NCI-H146 (cell line): ENCODE measurements at regions not wholly inside any gene's neighbourhood (a gene's known extent, or its start where the extent isn't known, plus 50 kb on each side); places are given as distances from the start of the nearest gene placed in this dataset.

Experiments
- DNase-seq: peaks from one replicate; lab custom pipeline; 2025; lab: John Stamatoyannopoulos, UW

GRCh38 chr12:97275256-97275655, 187.3 kb upstream of the RMST start:
- peak; percentile 86 for DNase-seq

- DNase-seq = peak; percentile 87
Observed at GRCh38 chr12:97275728-97276590, 186.6 kb upstream of the RMST start.

- peak; percentile 12 for DNase-seq
Observed at GRCh38 chr12:97276661-97277429, 185.8 kb upstream of the RMST start.

- no peak for DNase-seq
Observed at GRCh38 chr12:97283297-97283696, 179.3 kb upstream of the RMST start.

- DNase-seq = no peak
Observed at GRCh38 chr12:97288531-97288930, 174.1 kb upstream of the RMST start.

- no peak for DNase-seq
Observed at GRCh38 chr12:97292588-97292987, 170.0 kb upstream of the RMST start.

- no peak for DNase-seq
Observed at GRCh38 chr12:97293541-97293940, 169.1 kb upstream of the RMST start.

- no peak for DNase-seq
Observed at GRCh38 chr12:97299847-97300246, 162.8 kb upstream of the RMST start.

- no peak for DNase-seq
Observed at GRCh38 chr12:97300431-97300830, 162.2 kb upstream of the RMST start.

- DNase-seq = no peak
Observed at GRCh38 chr12:97300891-97301290, 161.7 kb upstream of the RMST start.

- no peak for DNase-seq
Observed at GRCh38 chr12:97301576-97301975, 161.0 kb upstream of the RMST start.

GRCh38 chr12:97305651-97306050, 157.0 kb upstream of the RMST start:
- no peak for DNase-seq

GRCh38 chr12:97306147-97306546, 156.5 kb upstream of the RMST start:
- DNase-seq = peak; percentile 10

- peak; percentile 66 for DNase-seq
Observed at GRCh38 chr12:97308576-97309198, 153.9 kb upstream of the RMST start.

- no peak for DNase-seq
Observed at GRCh38 chr12:97309921-97310320, 152.7 kb upstream of the RMST start.

- DNase-seq = no peak
Observed at GRCh38 chr12:97312570-97313135, 150.0 kb upstream of the RMST start.

- DNase-seq = no peak
Observed at GRCh38 chr12:97313471-97314190, 149.0 kb upstream of the RMST start.

GRCh38 chr12:97316321-97316720, 146.3 kb upstream of the RMST start:
- DNase-seq = no peak

GRCh38 chr12:97321621-97322020, 141.0 kb upstream of the RMST start:
- DNase-seq = no peak

GRCh38 chr12:97322388-97322787, 140.2 kb upstream of the RMST start:
- DNase-seq = no peak

- no peak for DNase-seq
Observed at GRCh38 chr12:97323154-97323553, 139.4 kb upstream of the RMST start.

GRCh38 chr12:97324471-97324870, 138.1 kb upstream of the RMST start:
- DNase-seq = no peak
